ENCODE measurements at regions not wholly inside any gene's neighbourhood (a gene's known extent, or its start where the extent isn't known, plus 50 kb on each side); places are given as distances from the start of the nearest gene placed in this dataset.

DNA sequence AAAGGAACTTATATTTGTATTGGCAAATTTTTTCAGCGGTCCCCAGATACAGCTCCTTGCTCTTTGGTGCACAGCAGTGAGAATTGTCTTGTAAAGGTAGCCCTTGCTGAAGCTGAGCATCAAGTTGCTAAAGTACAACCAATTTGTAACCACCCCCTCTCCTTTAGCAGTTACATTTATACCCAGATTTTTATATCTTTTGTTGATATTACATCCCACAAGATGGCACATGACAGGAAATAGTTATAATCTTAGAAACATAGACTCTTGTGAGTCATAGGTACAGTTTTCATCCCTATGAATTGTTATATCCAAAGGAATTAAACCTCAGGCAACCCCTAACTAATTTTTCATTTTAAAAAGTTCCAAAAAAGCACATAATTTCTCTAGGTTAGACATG, 523.0 kb upstream of the SLITRK1 start:
- TF ChIP-seq, protein P1, sequence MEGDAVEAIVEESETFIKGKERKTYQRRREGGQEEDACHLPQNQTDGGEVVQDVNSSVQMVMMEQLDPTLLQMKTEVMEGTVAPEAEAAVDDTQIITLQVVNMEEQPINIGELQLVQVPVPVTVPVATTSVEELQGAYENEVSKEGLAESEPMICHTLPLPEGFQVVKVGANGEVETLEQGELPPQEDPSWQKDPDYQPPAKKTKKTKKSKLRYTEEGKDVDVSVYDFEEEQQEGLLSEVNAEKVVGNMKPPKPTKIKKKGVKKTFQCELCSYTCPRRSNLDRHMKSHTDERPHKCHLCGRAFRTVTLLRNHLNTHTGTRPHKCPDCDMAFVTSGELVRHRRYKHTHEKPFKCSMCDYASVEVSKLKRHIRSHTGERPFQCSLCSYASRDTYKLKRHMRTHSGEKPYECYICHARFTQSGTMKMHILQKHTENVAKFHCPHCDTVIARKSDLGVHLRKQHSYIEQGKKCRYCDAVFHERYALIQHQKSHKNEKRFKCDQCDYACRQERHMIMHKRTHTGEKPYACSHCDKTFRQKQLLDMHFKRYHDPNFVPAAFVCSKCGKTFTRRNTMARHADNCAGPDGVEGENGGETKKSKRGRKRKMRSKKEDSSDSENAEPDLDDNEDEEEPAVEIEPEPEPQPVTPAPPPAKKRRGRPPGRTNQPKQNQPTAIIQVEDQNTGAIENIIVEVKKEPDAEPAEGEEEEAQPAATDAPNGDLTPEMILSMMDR (conservative IDR thresholded peaks at IDR 0.05 in 1 of 2, IDR thresholded peaks at IDR 0.05 in 1 of 2; ENCODE audit: low read depth in 1 of 2, low read length in 2 of 2), result no peak
- TF ChIP-seq EZH2 (IDR thresholded peaks at IDR 0.05; ENCODE audit: low read length, missing control alignments), result no peak
